Thoracic aorta (tissue), 2 donors: ENCODE measurements at regions not wholly inside any gene's neighbourhood (a gene's known extent, or its start where the extent isn't known, plus 50 kb on each side); places are given as distances from the start of the nearest gene placed in this dataset.

Experiments used
- ATAC-seq: fragments of 150-250 bp; one replicate; pipeline ENCODE4 v1.8.0; 2017; ENCODE audit warnings: low read depth; ENCODE audit not compliant: insufficient number of reproducible peaks, low FRiP score
- DNase-seq: peaks from one replicate; pipeline ENCODE4 v3.0.0-alpha.2; 2020; ENCODE audit warnings: low spot score
- H3K27ac ChIP-seq, 2 donors: fragments of 200-600 bp; sonication (generic); 1 replicate in 1 of 2; 2 replicates in 1 of 2; pipeline ENCODE4 v1.5.1; 2016; ENCODE audit warnings: mild to moderate bottlenecking in 2 of 2, moderate library complexity in 2 of 2
- H3K27me3 ChIP-seq: fragments of 200-600 bp; sonication (generic); replicated peaks from 2 replicates; pipeline ENCODE4 v1.6.0; 2016; ENCODE audit warnings: mild to moderate bottlenecking; ENCODE audit not compliant: insufficient read depth
- H3K36me3 ChIP-seq: fragments of 200-600 bp; sonication (generic); one replicate; pipeline ENCODE4 v1.5.1; 2016
- H3K4me1 ChIP-seq, 2 donors: fragments of 200-600 bp; sonication (generic); 1 replicate in 1 of 2; 2 replicates in 1 of 2; pipeline versions ENCODE4 v1.5.1 to v1.6.0; 2016; ENCODE audit warnings: low read depth in 2 of 2, mild to moderate bottlenecking in 1 of 2; ENCODE audit not compliant: control insufficient read depth in 1 of 2
- H3K4me3 ChIP-seq: fragments of 200-600 bp; sonication (generic); 2 replicates; pipeline ENCODE4 v1.5.1; 2016; ENCODE audit warnings: mild to moderate bottlenecking
- H3K9me3 ChIP-seq: fragments of 200-600 bp; sonication (generic); 2 replicates; pipeline ENCODE4 v1.5.1; 2016
- CTCF ChIP-seq: fragments of 200-600 bp; sonication (generic); IDR thresholded peaks from one replicate; pipeline ENCODE4 v1.5.1; 2019; ENCODE audit warnings: antibody characterized with exemption

GRCh38 chr2:150554046-150554445, 66.6 kb upstream of the RND3 start:
- Histone ChIP-seq H3K36me3 (no peaks in the 10 kb centered on the region), H3K4me3 (no peak overlapping the region), H3K9me3 (no peaks in the 10 kb centered on the region), H3K27me3 (no peaks in the 10 kb centered on the region), H3K27ac (no peak overlapping the region), H3K4me1 (no peaks in the 10 kb centered on the region)
- no peak for TF ChIP-seq CTCF
- ATAC-seq: no peak
- no peak for DNase-seq

- Histone ChIP-seq H3K4me1 (no peaks in the 10 kb centered on the region), H3K4me3 (no peak overlapping the region), H3K36me3 (no peaks in the 10 kb centered on the region), H3K9me3 (no peaks in the 10 kb centered on the region), H3K27me3 (no peaks in the 10 kb centered on the region), H3K27ac (no peak overlapping the region)
- DNase-seq (no peak), ATAC-seq (no peak)
- no peak for TF ChIP-seq CTCF
Observed at GRCh38 chr2:150552041-150552820, 64.8 kb upstream of the RND3 start.

GRCh38 chr2:150549381-150549780, 61.9 kb upstream of the RND3 start:
- no peaks in the 10 kb centered on the region for H3K9me3 ChIP-seq
- DNase-seq (no peak), ATAC-seq (no peak)
- no peaks in the 10 kb centered on the region for H3K27me3 ChIP-seq
- TF ChIP-seq CTCF: no peak
- H3K27ac ChIP-seq: no peak overlapping the region
- no peaks in the 10 kb centered on the region for H3K36me3 ChIP-seq
- H3K4me3 ChIP-seq: no peak overlapping the region
- no peaks in the 10 kb centered on the region for H3K4me1 ChIP-seq

- Histone ChIP-seq H3K9me3 (no peaks in the 10 kb centered on the region), H3K4me3 (no peak overlapping the region), H3K36me3 (no peaks in the 10 kb centered on the region), H3K4me1 (no peaks in the 10 kb centered on the region), H3K27me3 (no peaks in the 10 kb centered on the region), H3K27ac (no peak overlapping the region)
- DNase-seq (no peak), ATAC-seq (no peak)
- no peak for TF ChIP-seq CTCF
Observed at GRCh38 chr2:150548527-150548926, 61.1 kb upstream of the RND3 start.

GRCh38 chr2:150545916-150546315, 58.4 kb upstream of the RND3 start:
- no peak for ATAC-seq
- H3K27ac ChIP-seq: no peak overlapping the region
- H3K4me3 ChIP-seq: no peak overlapping the region
- no peaks in the 10 kb centered on the region for H3K36me3 ChIP-seq
- no peak for DNase-seq
- H3K4me1 ChIP-seq: no peaks in the 10 kb centered on the region
- no peak for TF ChIP-seq CTCF
- no peaks in the 10 kb centered on the region for H3K9me3 ChIP-seq
- H3K27me3 ChIP-seq: no peaks in the 10 kb centered on the region
